Ascending aorta (tissue), 2 donors: ENCODE measurements at regions not wholly inside any gene's neighbourhood (a gene's known extent, or its start where the extent isn't known, plus 50 kb on each side); places are given as distances from the start of the nearest gene placed in this dataset.

ENCODE experiments used
- DNase-seq, 2 donors: peaks; one replicate each; pipeline ENCODE4 v3.0.0-alpha.2; 2019; ENCODE audit warnings: low spot score in 2 of 2
- H3K27ac ChIP-seq, 2 donors: fragments of 200-600 bp; sonication (generic); one replicate each; pipeline ENCODE4 v1.5.1; 2016 to 2017; ENCODE audit warnings: mild to moderate bottlenecking in 1 of 2
- H3K27me3 ChIP-seq: fragments of 200-600 bp; sonication (generic); one replicate; pipeline ENCODE4 v1.5.1; 2017
- H3K36me3 ChIP-seq, 2 donors: fragments of 200-600 bp; sonication (generic); one replicate each; pipeline ENCODE4 v1.5.1; 2016
- H3K4me1 ChIP-seq, 2 donors: fragments of 200-600 bp; sonication (generic); one replicate each; pipeline ENCODE4 v1.5.1; 2016 to 2017; ENCODE audit warnings: mild to moderate bottlenecking in 1 of 2
- H3K4me3 ChIP-seq, 2 donors: fragments of 200-600 bp; sonication (generic); one replicate each; pipeline ENCODE4 v1.5.1; 2016 to 2017; ENCODE audit warnings: mild to moderate bottlenecking in 1 of 2
- H3K9me3 ChIP-seq, 2 donors: fragments of 200-600 bp; sonication (generic); one replicate each; pipeline ENCODE4 v1.5.1; 2016
- CTCF ChIP-seq, 3 experiments: fragments of 200-600 bp in 2 of 3; fragments of 450-650 bp in 1 of 3; sonication (generic) in 2 of 3; IDR thresholded peaks; one replicate each; pipeline ENCODE4 v1.5.1; 2016 to 2019; ENCODE audit warnings: antibody characterized with exemption in 3 of 3, mild to moderate bottlenecking in 1 of 3, moderate library complexity in 1 of 3
- intact Hi-C: fragments of 100-400 bp; cut with DNase I; formaldehyde crosslinking; loops from one replicate; pipeline ENCODE4 v1.15.1; 2023

GRCh38 chr5:28165096-28165495 is 1126.7 kb upstream of the CDH9 start:
- intact Hi-C loops = no loop called here
- H3K4me3 ChIP-seq = no peak overlapping the region
- H3K36me3 ChIP-seq = no peaks in the 10 kb centered on the region
- TF ChIP-seq CTCF (IDR thresholded peaks at IDR 0.05) = no peak
- no peaks in the 10 kb centered on the region for H3K27me3 ChIP-seq
- no peak overlapping the region for H3K27ac ChIP-seq
- no peak for DNase-seq
- no peaks in the 10 kb centered on the region for H3K9me3 ChIP-seq
- H3K4me1 ChIP-seq = no peaks in the 10 kb centered on the region

- Histone ChIP-seq H3K4me1 (no peaks in the 10 kb centered on the region), H3K9me3 (no peaks in the 10 kb centered on the region)
- TF ChIP-seq CTCF (IDR thresholded peaks at IDR 0.05) = no peak
These were observed 1126.2 kb upstream of the CDH9 start for GRCh38 chr5:28164568-28164967.

GRCh38 chr5:28156981-28157380 is 1118.6 kb upstream of the CDH9 start:
- no peaks in the 10 kb centered on the region for H3K36me3 ChIP-seq
- no peaks in the 10 kb centered on the region for H3K27me3 ChIP-seq
- DNase-seq = no peak
- no peaks in the 10 kb centered on the region for H3K9me3 ChIP-seq
- TF ChIP-seq CTCF (IDR thresholded peaks at IDR 0.05) = no peak
- intact Hi-C loops = no loop called here
- H3K4me3 ChIP-seq = no peak overlapping the region
- no peak overlapping the region for H3K27ac ChIP-seq
- H3K4me1 ChIP-seq = no peaks in the 10 kb centered on the region

More at GRCh38 chr5:28164568-28164967, 1126.2 kb upstream of the CDH9 start:
- H3K27ac ChIP-seq = no peak overlapping the region
- no peak for DNase-seq
- H3K4me3 ChIP-seq = no peak overlapping the region
- H3K27me3 ChIP-seq = no peaks in the 10 kb centered on the region
- intact Hi-C loops = no loop called here
- no peaks in the 10 kb centered on the region for H3K36me3 ChIP-seq

GRCh38 chr5:28143519-28143918 is 1105.1 kb upstream of the CDH9 start:
- no peaks in the 10 kb centered on the region for H3K36me3 ChIP-seq
- DNase-seq = no peak
- no peaks in the 10 kb centered on the region for H3K27me3 ChIP-seq
- H3K27ac ChIP-seq = no peak overlapping the region
- no peak for TF ChIP-seq CTCF (IDR thresholded peaks at IDR 0.05)
- intact Hi-C loops = no loop called here
- H3K4me3 ChIP-seq = no peak overlapping the region
- no peaks in the 10 kb centered on the region for H3K4me1 ChIP-seq
- H3K9me3 ChIP-seq = no peaks in the 10 kb centered on the region

- TF ChIP-seq CTCF (IDR thresholded peaks at IDR 0.05) = no peak
- H3K27ac ChIP-seq = no peak overlapping the region
- no peaks in the 10 kb centered on the region for H3K4me1 ChIP-seq
- no peaks in the 10 kb centered on the region for H3K9me3 ChIP-seq
- no peaks in the 10 kb centered on the region for H3K27me3 ChIP-seq
- intact Hi-C loops = no loop called here
- H3K4me3 ChIP-seq = no peak overlapping the region
- H3K36me3 ChIP-seq = no peaks in the 10 kb centered on the region
- DNase-seq = no peak
These were observed 1093.8 kb upstream of the CDH9 start for GRCh38 chr5:28132151-28132550.

- Histone ChIP-seq H3K36me3 (no peaks in the 10 kb centered on the region), H3K4me3 (no peak overlapping the region), H3K27me3 (no peaks in the 10 kb centered on the region), H3K27ac (no peak overlapping the region), H3K9me3 (peaks cover 0 to 5% of the 10 kb centered on the region in 2 donors), H3K4me1 (no peaks in the 10 kb centered on the region)
- intact Hi-C loops = no loop called here
- DNase-seq = no peak
- TF ChIP-seq CTCF (IDR thresholded peaks at IDR 0.05) = no peak
These were observed 1079.3 kb upstream of the CDH9 start for GRCh38 chr5:28117691-28118090.
